ENCODE measurements at regions not wholly inside any gene's neighbourhood (a gene's known extent, or its start where the extent isn't known, plus 50 kb on each side); places are given as distances from the start of the nearest gene placed in this dataset.

GRCh38 chr5:168109441-168109840 is 182.0 kb upstream of the WWC1 start:
- Histone ChIP-seq H3K4me3 (ENCODE audit: low read depth in 1 of 3, low read length in 3 of 3) (no peak overlapping the region), H3K9me3 (ENCODE audit: control insufficient read depth in 4 of 4, low read length in 3 of 4) (no peaks in the 10 kb centered on the region), H3K4me1 (ENCODE audit: control insufficient read depth in 4 of 4, insufficient read depth in 4 of 4, low read length in 3 of 4) (no peaks in the 10 kb centered on the region), H3K27ac (ENCODE audit: low read depth in 1 of 2, low read length in 2 of 2) (no peak overlapping the region), H3K9ac (ENCODE audit: low read depth in 1 of 2, low read length in 2 of 2) (no peak overlapping the region), H3K27me3 (ENCODE audit: control insufficient read depth in 4 of 4, insufficient read depth in 4 of 4, low read length in 3 of 4) (peaks cover 0 to 2% (median 0%) of the 10 kb centered on the region in 4 donors), H3K36me3 (ENCODE audit: control insufficient read depth in 4 of 4, insufficient read depth in 3 of 4, low read depth in 1 of 4, low read length in 3 of 4) (no peaks in the 10 kb centered on the region)
- DNase-seq (ENCODE audit: low spot score): no peak
- TF ChIP-seq RAD21 (IDR thresholded peaks at IDR 0.05) (no peak), GABPA (IDR thresholded peaks at IDR 0.05 in 1 of 2, conservative IDR thresholded peaks at IDR 0.05 in 1 of 2) (no peak), HNF4G (IDR thresholded peaks at IDR 0.05) (no peak), EGR1 (IDR thresholded peaks at IDR 0.05; ENCODE audit: low read depth in 2 of 2) (no peak), CTCF (IDR thresholded peaks at IDR 0.05; ENCODE audit: low read depth, low read length, missing input control) (no peak), FOXA2 (IDR thresholded peaks at IDR 0.05) (no peak), RXRA (IDR thresholded peaks at IDR 0.05) (no peak), FOXA1 (IDR thresholded peaks at IDR 0.05) (no peak), SP1 (IDR thresholded peaks at IDR 0.05) (no peak), HNF4A (conservative IDR thresholded peaks at IDR 0.05) (no peak), NR2F2 (IDR thresholded peaks at IDR 0.05) (no peak), REST (IDR thresholded peaks at IDR 0.05) (no peak), TAF1 (conservative IDR thresholded peaks at IDR 0.05) (no peak), JUND (IDR thresholded peaks at IDR 0.05) (no peak), YY1 (IDR thresholded peaks at IDR 0.05) (no peak), ATF3 (IDR thresholded peaks at IDR 0.05) (no peak)
- TF ChIP-seq, protein P1, sequence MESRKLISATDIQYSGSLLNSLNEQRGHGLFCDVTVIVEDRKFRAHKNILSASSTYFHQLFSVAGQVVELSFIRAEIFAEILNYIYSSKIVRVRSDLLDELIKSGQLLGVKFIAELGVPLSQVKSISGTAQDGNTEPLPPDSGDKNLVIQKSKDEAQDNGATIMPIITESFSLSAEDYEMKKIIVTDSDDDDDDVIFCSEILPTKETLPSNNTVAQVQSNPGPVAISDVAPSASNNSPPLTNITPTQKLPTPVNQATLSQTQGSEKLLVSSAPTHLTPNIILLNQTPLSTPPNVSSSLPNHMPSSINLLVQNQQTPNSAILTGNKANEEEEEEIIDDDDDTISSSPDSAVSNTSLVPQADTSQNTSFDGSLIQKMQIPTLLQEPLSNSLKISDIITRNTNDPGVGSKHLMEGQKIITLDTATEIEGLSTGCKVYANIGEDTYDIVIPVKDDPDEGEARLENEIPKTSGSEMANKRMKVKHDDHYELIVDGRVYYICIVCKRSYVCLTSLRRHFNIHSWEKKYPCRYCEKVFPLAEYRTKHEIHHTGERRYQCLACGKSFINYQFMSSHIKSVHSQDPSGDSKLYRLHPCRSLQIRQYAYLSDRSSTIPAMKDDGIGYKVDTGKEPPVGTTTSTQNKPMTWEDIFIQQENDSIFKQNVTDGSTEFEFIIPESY (IDR thresholded peaks at IDR 0.05): no peak
- TF ChIP-seq, protein P2, sequence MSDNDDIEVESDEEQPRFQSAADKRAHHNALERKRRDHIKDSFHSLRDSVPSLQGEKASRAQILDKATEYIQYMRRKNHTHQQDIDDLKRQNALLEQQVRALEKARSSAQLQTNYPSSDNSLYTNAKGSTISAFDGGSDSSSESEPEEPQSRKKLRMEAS (IDR thresholded peaks at IDR 0.05): no peak
- WGBS: 73% methylated on average over 5 of the region's 5 CpGs

Measured in liver (tissue), 8 donors.